Activated naive CD4-positive, alpha-beta T cell treated with anti-CD3 and anti-CD28 coated beads, Interleukin-2, amount 50 U/mL, for 24 hours (primary cell): ENCODE measurements at regions not wholly inside any gene's neighbourhood (a gene's known extent, or its start where the extent isn't known, plus 50 kb on each side); places are given as distances from the start of the nearest gene placed in this dataset.
"Not testable (repeated sequence)": the region's sequence is repeated elsewhere in the genome, so short reads cannot be mapped to it uniquely, and the experiment has no call there.

ENCODE experiments used
- H3K27ac Mint-ChIP-seq: one replicate; pipeline ENCODE4 v1.8.0; 2021; ENCODE audit warnings: mild to moderate bottlenecking, mixed read lengths
- H3K27me3 Mint-ChIP-seq: one replicate; pipeline ENCODE4 v1.8.0; 2021; ENCODE audit warnings: mixed read lengths
- H3K36me3 Mint-ChIP-seq: one replicate; pipeline ENCODE4 v1.8.0; 2021; ENCODE audit warnings: mixed read lengths
- H3K4me1 Mint-ChIP-seq: one replicate; pipeline ENCODE4 v1.8.0; 2021; ENCODE audit warnings: mixed read lengths
- H3K4me3 Mint-ChIP-seq: one replicate; pipeline ENCODE4 v1.8.0; 2021; ENCODE audit warnings: mild to moderate bottlenecking, mixed read lengths
- H3K9me3 Mint-ChIP-seq: one replicate; pipeline ENCODE4 v1.8.0; 2021; ENCODE audit warnings: mixed read lengths

GRCh38 chr6:44738601-44739146 lies 351.2 kb downstream of the CDC5L start:
- Mint-ChIP-seq H3K27me3 (no peaks in the 10 kb centered on the region), H3K4me1 (peaks cover 6% of the 10 kb centered on the region), H3K4me3 (no peak overlapping the region), H3K36me3 (no peaks in the 10 kb centered on the region), H3K27ac (no peak overlapping the region), H3K9me3 (no peaks in the 10 kb centered on the region)

GRCh38 chr6:44739181-44739580 lies 351.7 kb downstream of the CDC5L start:
- H3K4me3 Mint-ChIP-seq, result no peak overlapping the region
- no peaks in the 10 kb centered on the region for H3K9me3 Mint-ChIP-seq
- no peaks in the 10 kb centered on the region for H3K36me3 Mint-ChIP-seq
- H3K4me1 Mint-ChIP-seq, result peaks cover 6% of the 10 kb centered on the region
- H3K27ac Mint-ChIP-seq, result no peak overlapping the region
- no peaks in the 10 kb centered on the region for H3K27me3 Mint-ChIP-seq

- H3K9me3 Mint-ChIP-seq, result no peaks in the 10 kb centered on the region
- no peaks in the 10 kb centered on the region for H3K27me3 Mint-ChIP-seq
- H3K4me3 Mint-ChIP-seq, result no peak overlapping the region
- peaks cover 1% of the 10 kb centered on the region for H3K4me1 Mint-ChIP-seq
- H3K27ac Mint-ChIP-seq, result no peak overlapping the region
- no peaks in the 10 kb centered on the region for H3K36me3 Mint-ChIP-seq
Observed at GRCh38 chr6:44740566-44741120, 353.1 kb downstream of the CDC5L start.

GRCh38 chr6:44742201-44742600 lies 354.7 kb downstream of the CDC5L start:
- Mint-ChIP-seq H3K27ac (no peak overlapping the region), H3K36me3 (no peaks in the 10 kb centered on the region), H3K9me3 (no peaks in the 10 kb centered on the region), H3K4me3 (no peak overlapping the region), H3K4me1 (no peaks in the 10 kb centered on the region), H3K27me3 (no peaks in the 10 kb centered on the region)

- H3K9me3 Mint-ChIP-seq, result no peaks in the 10 kb centered on the region
- H3K4me3 Mint-ChIP-seq, result no peak overlapping the region
- H3K4me1 Mint-ChIP-seq, result no peaks in the 10 kb centered on the region
- no peaks in the 10 kb centered on the region for H3K36me3 Mint-ChIP-seq
- H3K27ac Mint-ChIP-seq, result no peak overlapping the region
- H3K27me3 Mint-ChIP-seq, result no peaks in the 10 kb centered on the region
Observed at GRCh38 chr6:44742828-44743372, 355.4 kb downstream of the CDC5L start.

GRCh38 chr6:44760116-44760515 lies 372.6 kb downstream of the CDC5L start:
- H3K9me3 Mint-ChIP-seq, H3K4me1 Mint-ChIP-seq, H3K27ac Mint-ChIP-seq, H3K36me3 Mint-ChIP-seq, H3K27me3 Mint-ChIP-seq, H3K4me3 Mint-ChIP-seq: not testable (repeated sequence)

GRCh38 chr6:44761046-44761445 lies 373.5 kb downstream of the CDC5L start:
- Mint-ChIP-seq H3K4me1 (no peaks in the 10 kb centered on the region), H3K9me3 (peaks cover 9% of the 10 kb centered on the region), H3K4me3 (no peak overlapping the region), H3K27me3 (no peaks in the 10 kb centered on the region), H3K27ac (no peak overlapping the region), H3K36me3 (no peaks in the 10 kb centered on the region)

- Mint-ChIP-seq H3K36me3 (no peaks in the 10 kb centered on the region), H3K27ac (no peak overlapping the region), H3K4me3 (no peak overlapping the region), H3K27me3 (no peaks in the 10 kb centered on the region), H3K9me3 (peaks cover 9% of the 10 kb centered on the region), H3K4me1 (no peaks in the 10 kb centered on the region)
Observed at GRCh38 chr6:44762496-44762895, 375.0 kb downstream of the CDC5L start.

GRCh38 chr6:44771647-44772415 lies 384.3 kb downstream of the CDC5L start:
- H3K27me3 Mint-ChIP-seq, result no peaks in the 10 kb centered on the region
- H3K9me3 Mint-ChIP-seq, result no peaks in the 10 kb centered on the region
- H3K4me1 Mint-ChIP-seq, result no peaks in the 10 kb centered on the region
- H3K27ac Mint-ChIP-seq, result no peak overlapping the region
- no peak overlapping the region for H3K4me3 Mint-ChIP-seq
- H3K36me3 Mint-ChIP-seq, result no peaks in the 10 kb centered on the region

- no peaks in the 10 kb centered on the region for H3K9me3 Mint-ChIP-seq
- no peaks in the 10 kb centered on the region for H3K36me3 Mint-ChIP-seq
- H3K27me3 Mint-ChIP-seq, result no peaks in the 10 kb centered on the region
- no peak overlapping the region for H3K4me3 Mint-ChIP-seq
- H3K4me1 Mint-ChIP-seq, result no peaks in the 10 kb centered on the region
- no peak overlapping the region for H3K27ac Mint-ChIP-seq
Observed at GRCh38 chr6:44772838-44773237, 385.3 kb downstream of the CDC5L start.

- H3K4me3 Mint-ChIP-seq, result no peak overlapping the region
- H3K27me3 Mint-ChIP-seq, result no peaks in the 10 kb centered on the region
- no peaks in the 10 kb centered on the region for H3K36me3 Mint-ChIP-seq
- H3K27ac Mint-ChIP-seq, result no peak overlapping the region
- no peaks in the 10 kb centered on the region for H3K4me1 Mint-ChIP-seq
- H3K9me3 Mint-ChIP-seq, result no peaks in the 10 kb centered on the region
Observed at GRCh38 chr6:44775121-44775520, 387.6 kb downstream of the CDC5L start.

- no peak overlapping the region for H3K4me3 Mint-ChIP-seq
- H3K27ac Mint-ChIP-seq, result no peak overlapping the region
- no peaks in the 10 kb centered on the region for H3K4me1 Mint-ChIP-seq
- no peaks in the 10 kb centered on the region for H3K27me3 Mint-ChIP-seq
- no peaks in the 10 kb centered on the region for H3K36me3 Mint-ChIP-seq
- H3K9me3 Mint-ChIP-seq, result no peaks in the 10 kb centered on the region
Observed at GRCh38 chr6:44776344-44776743, 388.8 kb downstream of the CDC5L start.

GRCh38 chr6:44778513-44778912 lies 391.0 kb downstream of the CDC5L start:
- Mint-ChIP-seq H3K9me3 (no peaks in the 10 kb centered on the region), H3K4me1 (no peaks in the 10 kb centered on the region), H3K36me3 (no peaks in the 10 kb centered on the region), H3K4me3 (no peak overlapping the region), H3K27me3 (no peaks in the 10 kb centered on the region), H3K27ac (no peak overlapping the region)
